ENCODE measurements at regions not wholly inside any gene's neighbourhood (a gene's known extent, or its start where the extent isn't known, plus 50 kb on each side); places are given as distances from the start of the nearest gene placed in this dataset.

DNA sequence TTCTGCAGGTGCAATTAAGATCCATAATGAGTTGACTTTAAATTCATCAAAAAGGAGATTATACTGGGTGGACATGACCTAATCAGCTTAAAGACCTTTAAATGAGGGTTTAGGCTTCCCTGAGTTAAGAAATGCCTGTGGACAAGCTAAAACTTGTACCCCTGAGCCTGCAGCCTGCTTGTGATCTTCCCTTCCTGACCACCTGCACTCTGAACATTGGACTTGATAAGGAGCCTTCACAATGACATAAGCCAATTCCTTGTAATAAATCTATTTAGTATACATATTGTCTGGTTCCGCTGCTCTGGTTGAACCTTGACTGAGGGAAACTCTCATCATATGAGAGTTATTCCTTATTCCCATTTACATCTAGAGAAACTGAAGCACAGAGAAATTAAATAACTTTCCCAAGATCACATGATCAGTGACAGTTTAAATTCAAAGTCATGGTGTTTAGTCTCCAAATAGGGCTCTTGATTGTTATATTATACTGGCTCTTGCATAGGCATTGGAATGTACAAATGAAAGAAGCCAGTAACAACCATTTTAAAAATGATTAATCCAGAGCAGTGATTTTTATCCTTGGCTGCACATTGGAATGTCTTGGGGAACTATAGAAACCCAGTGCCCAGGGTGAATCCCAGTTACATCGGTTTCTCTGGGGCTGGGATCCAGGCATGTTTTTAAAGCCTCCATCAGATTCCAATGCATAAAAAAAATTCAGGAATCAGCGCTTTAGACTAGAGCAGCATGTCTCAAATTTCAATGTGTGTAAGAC, 136.1 kb downstream of the MSL3 start:
- TF ChIP-seq POLR2A (IDR thresholded peaks at IDR 0.05) (no peak), CTCF (IDR thresholded peaks at IDR 0.05) (no peak)

All from right lobe of liver (tissue), 4 donors.